HCT116 (cell line): ENCODE measurements at regions not wholly inside any gene's neighbourhood (a gene's known extent, or its start where the extent isn't known, plus 50 kb on each side); places are given as distances from the start of the nearest gene placed in this dataset.

Source experiments
- ATAC-seq: fragments of 200-7000 bp; cut with Tn5 transposase; 2 replicates; pipeline ENCODE4 v1.9.1; 2020; ENCODE audit warnings: mild to moderate bottlenecking, moderate library complexity
- BruUV-seq: library from RNA; stranded (reverse); fragments of 400-500 nt; replicated peaks from 2 replicates; lab custom pipeline; 2021; lab: Mats Ljungman, UMichigan
- CTCF ChIA-PET: fragments of 300-600 bp; sonication (Branson Sonifier 250); formaldehyde crosslinking; loops from one replicate; lab custom pipeline; 2021; ENCODE audit warnings: antibody characterized with exemption; lab: Charles Lee
- POLR2A ChIA-PET: fragments of 300-600, 350-600 bp; sonication (Branson Sonifier 250); formaldehyde crosslinking; loops from one replicate; lab custom pipeline; 2021; ENCODE audit warnings: antibody characterized with exemption; lab: Charles Lee
- RAD21 ChIA-PET, 2 experiments: fragments of 300-600 bp; sonication (Branson Sonifier 250); formaldehyde crosslinking; loops; one replicate each; lab custom pipeline; 2023; ENCODE audit warnings: low total read pairs in 2 of 2; ENCODE audit not compliant: uncharacterized antibody in 2 of 2, unreplicated experiment in 2 of 2, low non-redundant PET in 1 of 2; lab: Charles Lee
- DNase-seq: peaks from one replicate; pipeline ENCODE4 v3.0.0-alpha.2; 2010; ENCODE audit warnings: low read depth, low spot score
- H2AFZ ChIP-seq: fragments of 200-600 bp; shearing (Covaris generic), sonication (generic); 2 replicates; pipeline ENCODE4 v1.6.1; 2017; ENCODE audit warnings: low read depth, mixed run types, mixed read lengths, antibody characterized with exemption, low read length; ENCODE audit not compliant: poor library complexity, severe bottlenecking
- H3K27ac ChIP-seq: 2 replicates; pipeline ENCODE4 v1.5.1; 2012; ENCODE audit warnings: low read depth, low read length
- H3K27me3 ChIP-seq: fragments of 200-600 bp; sonication (generic); 2 replicates; pipeline ENCODE4 v1.6.1; 2016; ENCODE audit warnings: mixed run types, low read length, mixed read lengths; ENCODE audit not compliant: insufficient read depth
- H3K36me3 ChIP-seq, 2 experiments: fragments of 200-500 bp in 1 of 2; fragments of 200-600 bp in 1 of 2; sonication (Bioruptor generic) in 1 of 2; sonication (generic) in 1 of 2; 2 replicates each; pipeline versions ENCODE4 v1.5.1 to v1.6.1; 2014 to 2016; ENCODE audit warnings: low read length in 2 of 2, inconsistent platforms in 1 of 2, mixed read lengths in 1 of 2, mixed run types in 1 of 2; ENCODE audit not compliant: insufficient read depth in 2 of 2, control insufficient read depth in 1 of 2
- H3K4me1 ChIP-seq, 2 experiments: fragments of 200-600 bp in 1 of 2; sonication (generic) in 1 of 2; 2 replicates each; pipeline versions ENCODE4 v1.5.1 to v1.6.1; 2012 to 2017; ENCODE audit warnings: low read length in 2 of 2, inconsistent platforms in 1 of 2, mild to moderate bottlenecking in 1 of 2, mixed read lengths in 1 of 2, mixed run types in 1 of 2, moderate library complexity in 1 of 2; ENCODE audit not compliant: insufficient read depth in 2 of 2, control insufficient read depth in 1 of 2
- H3K4me2 ChIP-seq: fragments of 200-600 bp; sonication (generic); 2 replicates; pipeline ENCODE4 v1.6.1; 2017; ENCODE audit warnings: mixed run types, low read length, mixed read lengths
- H3K4me3 ChIP-seq, 2 experiments: fragments of 200-600 bp in 1 of 2; sonication (generic) in 1 of 2; replicated peaks in 1 of 2; 2 replicates each; pipeline ENCODE4 v1.5.1; 2011 to 2016; ENCODE audit warnings: low read length in 2 of 2, control low read depth in 1 of 2, low read depth in 1 of 2, mild to moderate bottlenecking in 1 of 2, mixed read lengths in 1 of 2, mixed run types in 1 of 2
- H3K79me2 ChIP-seq: fragments of 200-600 bp; sonication (generic); 2 replicates; pipeline ENCODE4 v1.6.1; 2017; ENCODE audit warnings: mild to moderate bottlenecking, mixed run types, low read length, moderate library complexity, mixed read lengths; ENCODE audit not compliant: insufficient read depth
- H3K9ac ChIP-seq: fragments of 200-600 bp; sonication (generic); 2 replicates; pipeline ENCODE4 v1.6.1; 2016; ENCODE audit warnings: low read length, mixed read lengths
- H3K9me2 ChIP-seq: fragments of 200-600 bp; sonication (generic), shearing (Covaris generic); 2 replicates; pipeline ENCODE4 v1.6.1; 2017; ENCODE audit warnings: mixed run types, mild to moderate bottlenecking, moderate library complexity; ENCODE audit not compliant: insufficient read depth
- H3K9me3 ChIP-seq, 2 experiments: fragments of 200-500 bp in 1 of 2; fragments of 200-600 bp in 1 of 2; sonication (Bioruptor generic) in 1 of 2; sonication (generic) in 1 of 2; 2 replicates each; pipeline ENCODE4 v1.6.1; 2014 to 2017; ENCODE audit warnings: low read length in 2 of 2, mixed read lengths in 2 of 2, inconsistent platforms in 1 of 2, low read depth in 1 of 2, mild to moderate bottlenecking in 1 of 2, mixed run types in 1 of 2, moderate library complexity in 1 of 2; ENCODE audit not compliant: control insufficient read depth in 1 of 2, insufficient read depth in 1 of 2
- H4K20me1 ChIP-seq: fragments of 200-600 bp; sonication (generic), shearing (Covaris generic); 2 replicates; pipeline ENCODE4 v1.6.1; 2017; ENCODE audit warnings: mixed run types, mild to moderate bottlenecking, moderate library complexity; ENCODE audit not compliant: insufficient read depth
- CEBPB ChIP-seq: IDR thresholded peaks from 2 replicates; pipeline ENCODE4 v1.6.1; 2012; ENCODE audit warnings: low read depth
- CTCF ChIP-seq, 3 experiments: fragments of 200-600 bp in 1 of 3; sonication (generic) in 1 of 3; IDR thresholded peaks in 2 of 3; conservative IDR thresholded peaks in 1 of 3; 2 replicates each; pipeline ENCODE4 v1.5.1; 2012 to 2017; ENCODE audit warnings: low read depth in 2 of 3, low read length in 2 of 3, antibody characterized with exemption in 1 of 3, borderline replicate concordance in 1 of 3, control low read depth in 1 of 3, mild to moderate bottlenecking in 1 of 3, mixed read lengths in 1 of 3, mixed run types in 1 of 3, moderate library complexity in 1 of 3; ENCODE audit not compliant: insufficient read depth in 1 of 3
- EGR1 ChIP-seq: IDR thresholded peaks from 2 replicates; pipeline ENCODE4 v1.6.1; 2012; ENCODE audit warnings: low read depth
- ELF1 ChIP-seq: IDR thresholded peaks from 2 replicates; pipeline ENCODE4 v1.6.1; 2012; ENCODE audit warnings: low read depth, borderline replicate concordance
- EZH2 ChIP-seq: fragments of 200-600 bp; sonication (generic); IDR thresholded peaks from 2 replicates; pipeline ENCODE4 v1.6.1; 2017; ENCODE audit warnings: antibody characterized with exemption, mixed run types
- EZH2phosphoT487 ChIP-seq: fragments of 200-600 bp; IDR thresholded peaks from 2 replicates; pipeline ENCODE4 v1.6.1; 2018; ENCODE audit warnings: antibody characterized with exemption, borderline replicate concordance
- POLR2A ChIP-seq: IDR thresholded peaks from 2 replicates; pipeline ENCODE4 v1.7.0; 2011; ENCODE audit warnings: borderline replicate concordance; ENCODE audit not compliant: insufficient read depth, insufficient read length; ENCODE audit errors: extremely low read depth
- RAD21 ChIP-seq: IDR thresholded peaks from 2 replicates; pipeline ENCODE4 v1.6.1; 2012; ENCODE audit warnings: low read depth, mild to moderate bottlenecking
- REST ChIP-seq: IDR thresholded peaks from 2 replicates; pipeline ENCODE4 v1.6.1; 2012; ENCODE audit warnings: low read depth
- SIN3A ChIP-seq: IDR thresholded peaks from 2 replicates; pipeline ENCODE4 v1.6.1; 2012; ENCODE audit warnings: low read depth
- SP1 ChIP-seq: IDR thresholded peaks from 2 replicates; pipeline ENCODE4 v1.6.1; 2012; ENCODE audit warnings: low read depth
- SRF ChIP-seq: IDR thresholded peaks from 2 replicates; pipeline ENCODE4 v1.6.1; 2012; ENCODE audit warnings: low read depth
- TCF7L2 ChIP-seq: IDR thresholded peaks from 2 replicates; pipeline ENCODE4 v1.7.0; 2011; ENCODE audit warnings: borderline replicate concordance, inconsistent platforms; ENCODE audit not compliant: insufficient read depth, insufficient read length; ENCODE audit errors: extremely low read depth
- ZFX ChIP-seq: fragments of 450-650 bp; IDR thresholded peaks from 2 replicates; pipeline ENCODE4 v1.6.1; 2017
- ZNF274 ChIP-seq: fragments of 200-500 bp; sonication (Bioruptor generic); IDR thresholded peaks from 2 replicates; pipeline ENCODE4 v1.6.1; 2014; ENCODE audit warnings: mild to moderate bottlenecking, low read depth, low read length, inconsistent platforms
- intact Hi-C: fragments of 100-400 bp; cut with micrococcal nuclease; formaldehyde crosslinking; loops from 2 replicates; pipeline ENCODE4 v1.10.0; 2022
- TF ChIP-seq, protein P1 (sequence below): IDR thresholded peaks from 2 replicates; pipeline ENCODE4 v1.6.1; 2012
- TF ChIP-seq, protein P2 (sequence below): IDR thresholded peaks from 2 replicates; pipeline ENCODE4 v1.6.1; 2012
- TF ChIP-seq, protein P3 (sequence below): IDR thresholded peaks from 2 replicates; pipeline ENCODE4 v1.6.1; 2011; ENCODE audit warnings: mild to moderate bottlenecking, low read length, moderate library complexity; ENCODE audit not compliant: insufficient replicate concordance; ENCODE audit errors: extremely low read depth

GRCh38 chr2:19178175-19178574 is 180.2 kb downstream of the OSR1 start:
- no peak overlapping the region for H2AFZ ChIP-seq
- no peaks in the 10 kb centered on the region for H3K9me2 ChIP-seq
- intact Hi-C loops: no loop called here
- H3K9ac ChIP-seq: no peak overlapping the region
- H3K4me1 ChIP-seq: 0 out of 4 replicates have a peak, but pooled peaks cover 0 to 2% of the 10 kb centered on the region in 2 experiments
- no peaks in the 10 kb centered on the region for H3K36me3 ChIP-seq
- DNase-seq: no peak
- ChIA-PET CTCF (no interaction called here), POLR2A (no interaction called here), RAD21 (no interaction called here)
- TF ChIP-seq CTCF (IDR thresholded peaks at IDR 0.05 in 2 of 3, conservative IDR thresholded peaks at IDR 0.05 in 1 of 3; ENCODE audit: borderline replicate concordance in 1 of 3, insufficient read depth in 1 of 3, low read depth in 2 of 3, low read length in 2 of 3) (no peak), SP1 (no peak), POLR2A (no peak), RAD21 (no peak), CEBPB (no peak), EZH2 (no peak), SIN3A (no peak), EGR1 (no peak), ZFX (no peak), SRF (no peak), REST (no peak), TCF7L2 (no peak), EZH2phosphoT487 (no peak), ZNF274 (no peak), ELF1 (no peak)
- TF ChIP-seq, protein P1, sequence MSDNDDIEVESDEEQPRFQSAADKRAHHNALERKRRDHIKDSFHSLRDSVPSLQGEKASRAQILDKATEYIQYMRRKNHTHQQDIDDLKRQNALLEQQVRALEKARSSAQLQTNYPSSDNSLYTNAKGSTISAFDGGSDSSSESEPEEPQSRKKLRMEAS: no peak
- TF ChIP-seq, protein P2, sequence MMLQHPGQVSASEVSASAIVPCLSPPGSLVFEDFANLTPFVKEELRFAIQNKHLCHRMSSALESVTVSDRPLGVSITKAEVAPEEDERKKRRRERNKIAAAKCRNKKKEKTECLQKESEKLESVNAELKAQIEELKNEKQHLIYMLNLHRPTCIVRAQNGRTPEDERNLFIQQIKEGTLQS: no peak
- TF ChIP-seq, protein P3, sequence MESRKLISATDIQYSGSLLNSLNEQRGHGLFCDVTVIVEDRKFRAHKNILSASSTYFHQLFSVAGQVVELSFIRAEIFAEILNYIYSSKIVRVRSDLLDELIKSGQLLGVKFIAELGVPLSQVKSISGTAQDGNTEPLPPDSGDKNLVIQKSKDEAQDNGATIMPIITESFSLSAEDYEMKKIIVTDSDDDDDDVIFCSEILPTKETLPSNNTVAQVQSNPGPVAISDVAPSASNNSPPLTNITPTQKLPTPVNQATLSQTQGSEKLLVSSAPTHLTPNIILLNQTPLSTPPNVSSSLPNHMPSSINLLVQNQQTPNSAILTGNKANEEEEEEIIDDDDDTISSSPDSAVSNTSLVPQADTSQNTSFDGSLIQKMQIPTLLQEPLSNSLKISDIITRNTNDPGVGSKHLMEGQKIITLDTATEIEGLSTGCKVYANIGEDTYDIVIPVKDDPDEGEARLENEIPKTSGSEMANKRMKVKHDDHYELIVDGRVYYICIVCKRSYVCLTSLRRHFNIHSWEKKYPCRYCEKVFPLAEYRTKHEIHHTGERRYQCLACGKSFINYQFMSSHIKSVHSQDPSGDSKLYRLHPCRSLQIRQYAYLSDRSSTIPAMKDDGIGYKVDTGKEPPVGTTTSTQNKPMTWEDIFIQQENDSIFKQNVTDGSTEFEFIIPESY: no peak
- H3K4me2 ChIP-seq: no peak overlapping the region
- H3K27ac ChIP-seq: no peak overlapping the region
- ATAC-seq: no peak
- H3K9me3 ChIP-seq: no peaks in the 10 kb centered on the region
- no peaks in the 10 kb centered on the region for H4K20me1 ChIP-seq
- H3K79me2 ChIP-seq: no peaks in the 10 kb centered on the region
- no TSS peak for BruUV-seq
- no peak overlapping the region for H3K4me3 ChIP-seq
- H3K27me3 ChIP-seq: no peaks in the 10 kb centered on the region
